ENCODE measurements at regions not wholly inside any gene's neighbourhood (a gene's known extent, or its start where the extent isn't known, plus 50 kb on each side); places are given as distances from the start of the nearest gene placed in this dataset.

DNA sequence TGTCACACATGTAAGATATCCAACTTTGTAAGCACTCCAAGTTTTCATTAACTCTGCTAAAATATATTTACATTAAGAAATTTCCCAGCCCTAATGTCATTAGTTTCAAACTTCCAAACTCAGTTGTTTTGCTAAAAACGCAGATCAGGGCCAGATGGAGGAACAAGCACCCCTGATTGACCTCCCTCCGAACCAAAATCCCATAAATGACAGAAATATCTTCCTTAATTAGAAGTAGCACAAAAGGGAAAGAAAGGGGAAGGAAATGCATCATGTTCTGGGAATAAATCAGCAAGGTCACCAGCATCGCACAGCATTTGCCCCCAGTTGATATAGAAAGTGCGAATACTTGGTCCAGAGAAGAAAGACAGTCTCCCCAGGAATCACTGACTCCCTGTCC, 61.4 kb upstream of the RUFY1 start:
- TF ChIP-seq POLR2A (IDR thresholded peaks at IDR 0.05): no peak
- TF ChIP-seq CTCF (IDR thresholded peaks at IDR 0.05): no peak

Data from lower leg skin (tissue), 3 donors.